ENCODE measurements at regions not wholly inside any gene's neighbourhood (a gene's known extent, or its start where the extent isn't known, plus 50 kb on each side); places are given as distances from the start of the nearest gene placed in this dataset.

DNA sequence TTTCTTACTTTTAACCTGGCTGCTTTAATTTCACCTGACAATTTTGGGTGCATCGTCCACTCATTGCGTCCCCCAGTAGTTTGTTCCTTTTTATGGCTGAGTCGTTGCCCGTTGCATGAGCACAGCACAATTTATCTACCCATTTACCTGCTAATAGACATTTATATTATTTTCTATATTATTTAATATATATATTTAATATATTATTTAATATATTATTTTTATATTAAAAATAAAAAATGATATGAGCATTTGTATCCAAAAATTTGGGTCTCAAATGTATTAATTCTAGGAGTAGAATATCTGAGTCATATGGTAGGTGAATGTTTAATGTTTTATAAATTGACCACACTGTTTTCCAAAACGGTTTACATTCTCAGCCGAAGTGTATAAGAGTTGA lies 300.2 kb downstream of the THBS2 start:
- no peak for DNase-seq
- in situ Hi-C loops (cut with HindIII; ENCODE audit: low pct_ligation_motif_present, low sequenced_read_pairs): no loop called here
- H3K27ac ChIP-seq: no peak overlapping the region
- no peak overlapping the region for H3K4me3 ChIP-seq (ENCODE audit: low read depth, low read length)
- H3K36me3 ChIP-seq (replicated peaks): no peaks in the 10 kb centered on the region
- no peak for TF ChIP-seq CTCF (IDR thresholded peaks at IDR 0.05; ENCODE audit: low read depth, low read length, missing control alignments)
- peaks cover 2% of the 10 kb centered on the region for H3K27me3 ChIP-seq (replicated peaks)

- Histone ChIP-seq H3K36me3 (replicated peaks) (no peaks in the 10 kb centered on the region), H3K4me3 (ENCODE audit: low read depth, low read length) (no peak overlapping the region), H3K27ac (no peak overlapping the region), H3K27me3 (replicated peaks) (peaks cover 2% of the 10 kb centered on the region)
- in situ Hi-C loops (cut with HindIII; ENCODE audit: low pct_ligation_motif_present, low sequenced_read_pairs): no loop called here
- TF ChIP-seq CTCF (IDR thresholded peaks at IDR 0.05; ENCODE audit: low read depth, low read length, missing control alignments): no peak
- no peak for DNase-seq
These were observed 302.4 kb downstream of the THBS2 start for GRCh38 chr6:168951217-168951616.

GRCh38 chr6:168950858-168951214 lies 302.8 kb downstream of the THBS2 start:
- Histone ChIP-seq H3K27ac (no peak overlapping the region), H3K4me3 (ENCODE audit: low read depth, low read length) (no peak overlapping the region), H3K27me3 (replicated peaks) (peaks cover 2% of the 10 kb centered on the region), H3K36me3 (replicated peaks) (no peaks in the 10 kb centered on the region)
- no peak for TF ChIP-seq CTCF (IDR thresholded peaks at IDR 0.05; ENCODE audit: low read depth, low read length, missing control alignments)
- DNase-seq: no peak
- in situ Hi-C loops (cut with HindIII; ENCODE audit: low pct_ligation_motif_present, low sequenced_read_pairs): no loop called here

DNA sequence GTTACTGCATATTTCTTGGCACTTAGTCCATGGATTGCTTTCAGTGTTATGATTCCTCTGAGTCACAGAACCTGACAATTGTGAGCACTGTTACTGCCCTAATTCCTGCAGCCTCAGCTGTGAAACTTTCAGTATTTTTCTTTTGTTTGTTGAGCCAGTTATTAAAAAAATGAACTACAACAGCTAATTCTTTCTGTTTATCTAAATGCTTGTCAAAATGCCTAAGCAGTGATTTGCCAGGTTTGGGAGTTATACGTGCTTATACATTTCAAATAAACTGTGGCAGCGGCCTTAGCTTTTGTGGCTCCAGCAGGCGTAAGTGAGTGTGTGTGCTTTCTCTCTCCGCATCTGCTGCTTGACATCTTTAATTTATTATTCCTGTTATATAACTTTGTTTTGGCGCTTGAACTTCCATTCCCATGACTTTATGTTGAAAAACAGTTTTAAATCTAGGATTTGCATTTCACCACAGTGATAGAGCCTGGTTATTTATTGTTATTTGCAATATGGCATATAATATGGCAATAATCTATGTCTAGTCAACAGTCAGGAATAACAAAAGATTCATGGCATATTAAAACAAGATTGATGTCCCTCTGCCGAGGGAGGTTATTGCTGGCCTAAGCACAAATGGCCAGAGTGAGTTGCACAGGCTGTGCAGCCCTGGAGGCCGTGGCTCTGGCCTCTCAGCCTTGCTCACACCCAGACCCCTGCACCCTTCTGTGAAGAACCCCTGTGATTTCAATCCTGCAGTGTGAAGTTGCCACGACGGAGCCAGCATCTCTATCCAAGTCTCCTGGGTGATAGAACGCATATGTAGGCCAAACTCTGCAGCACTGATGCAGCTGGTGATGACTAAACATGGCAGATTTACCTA lies 303.4 kb downstream of the THBS2 start:
- Histone ChIP-seq H3K27ac (no peak overlapping the region), H3K4me3 (ENCODE audit: low read depth, low read length) (no peak overlapping the region), H3K27me3 (replicated peaks) (peaks cover 2% of the 10 kb centered on the region), H3K36me3 (replicated peaks) (no peaks in the 10 kb centered on the region)
- in situ Hi-C loops (cut with HindIII; ENCODE audit: low pct_ligation_motif_present, low sequenced_read_pairs): no loop called here
- TF ChIP-seq CTCF (IDR thresholded peaks at IDR 0.05; ENCODE audit: low read depth, low read length, missing control alignments): no peak
- DNase-seq: no peak

- in situ Hi-C loops (cut with HindIII; ENCODE audit: low pct_ligation_motif_present, low sequenced_read_pairs): no loop called here
- H3K4me3 ChIP-seq (ENCODE audit: low read depth, low read length): no peak overlapping the region
- H3K36me3 ChIP-seq (replicated peaks): no peaks in the 10 kb centered on the region
- H3K27ac ChIP-seq: no peak overlapping the region
- no peak for TF ChIP-seq CTCF (IDR thresholded peaks at IDR 0.05; ENCODE audit: low read depth, low read length, missing control alignments)
- DNase-seq: no peak
- H3K27me3 ChIP-seq (replicated peaks): peaks cover 3% of the 10 kb centered on the region
These were observed 304.6 kb downstream of the THBS2 start for GRCh38 chr6:168948990-168949531.

Measured in brain microvascular endothelial cell (primary cell).